ENCODE measurements at regions not wholly inside any gene's neighbourhood (a gene's known extent, or its start where the extent isn't known, plus 50 kb on each side); places are given as distances from the start of the nearest gene placed in this dataset.

GRCh38 chr4:165600959-165601683 is 222.3 kb downstream of the CPE start:
- peaks cover 0 to 2% (median 0%) of the 10 kb centered on the region in 3 donors for H3K9me3 Mint-ChIP-seq
- H3K27me3 Mint-ChIP-seq, result no peaks in the 10 kb centered on the region
- no peak overlapping the region for H3K27ac Mint-ChIP-seq
- H3K4me1 Mint-ChIP-seq, result no peaks in the 10 kb centered on the region
- no peaks in the 10 kb centered on the region for H3K36me3 Mint-ChIP-seq
- H3K4me3 Mint-ChIP-seq, result no peak overlapping the region

DNA sequence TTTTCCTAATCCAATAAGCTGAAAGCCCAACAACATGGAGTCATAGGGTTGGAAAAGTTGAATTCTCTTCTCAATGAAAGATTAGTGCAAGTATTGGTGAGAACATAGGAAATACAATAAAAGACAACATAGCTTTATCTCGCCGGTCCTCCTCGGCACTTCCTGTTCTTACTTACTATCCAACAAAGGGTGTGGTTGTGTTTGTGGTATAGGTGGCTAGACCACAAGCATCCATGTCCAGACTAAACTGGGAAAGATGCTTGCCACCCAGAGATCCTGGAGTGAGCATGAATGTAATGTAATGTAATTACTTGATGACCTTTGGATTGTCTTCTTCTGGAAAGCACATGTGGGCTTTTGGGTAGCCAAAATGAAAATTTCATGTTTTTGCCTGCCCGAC is 223.8 kb downstream of the CPE start:
- no peaks in the 10 kb centered on the region for H3K4me1 Mint-ChIP-seq
- no peaks in the 10 kb centered on the region for H3K36me3 Mint-ChIP-seq
- H3K4me3 Mint-ChIP-seq, result no peak overlapping the region

GRCh38 chr4:165604181-165604580 is 225.4 kb downstream of the CPE start:
- Mint-ChIP-seq H3K9me3 (peaks cover 0 to 5% (median 2%) of the 10 kb centered on the region in 3 donors), H3K4me3 (no peak overlapping the region), H3K27ac (no peak overlapping the region), H3K27me3 (no peaks in the 10 kb centered on the region), H3K4me1 (no peaks in the 10 kb centered on the region), H3K36me3 (no peaks in the 10 kb centered on the region)

More for the DNA sequence above, 223.8 kb downstream of the CPE start:
- H3K27me3 Mint-ChIP-seq, result no peaks in the 10 kb centered on the region
- peaks cover 0 to 5% (median 2%) of the 10 kb centered on the region in 3 donors for H3K9me3 Mint-ChIP-seq
- H3K27ac Mint-ChIP-seq, result no peak overlapping the region

DNA sequence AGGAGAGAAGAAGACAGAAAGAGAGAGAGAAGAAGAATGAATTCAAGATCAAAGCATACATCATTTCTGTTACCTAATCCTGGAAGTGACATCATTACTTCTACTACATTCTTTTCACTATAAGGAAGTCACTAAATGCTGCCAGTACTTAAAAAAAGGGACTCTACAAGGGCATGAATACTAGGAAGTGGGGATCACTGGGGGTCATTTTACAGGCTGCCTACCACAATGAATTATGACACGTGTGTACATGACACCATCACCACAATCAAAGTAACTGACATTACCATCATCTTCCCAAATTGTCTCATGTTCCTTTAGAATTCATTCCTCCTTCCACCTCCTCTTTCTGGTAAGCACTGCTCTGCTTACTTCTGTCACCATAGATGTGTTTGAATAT is 227.0 kb downstream of the CPE start:
- Mint-ChIP-seq H3K27ac (no peak overlapping the region), H3K4me3 (no peak overlapping the region), H3K4me1 (no peaks in the 10 kb centered on the region), H3K36me3 (no peaks in the 10 kb centered on the region), H3K27me3 (no peaks in the 10 kb centered on the region), H3K9me3 (peaks cover 0 to 5% (median 2%) of the 10 kb centered on the region in 3 donors)

- peaks cover 2 to 9% (median 3%) of the 10 kb centered on the region in 3 donors for H3K9me3 Mint-ChIP-seq
- no peak overlapping the region for H3K4me3 Mint-ChIP-seq
- H3K4me1 Mint-ChIP-seq, result no peaks in the 10 kb centered on the region
- no peak overlapping the region for H3K27ac Mint-ChIP-seq
- H3K36me3 Mint-ChIP-seq, result no peaks in the 10 kb centered on the region
- no peaks in the 10 kb centered on the region for H3K27me3 Mint-ChIP-seq
These were observed 227.8 kb downstream of the CPE start for GRCh38 chr4:165606465-165607205.

DNA sequence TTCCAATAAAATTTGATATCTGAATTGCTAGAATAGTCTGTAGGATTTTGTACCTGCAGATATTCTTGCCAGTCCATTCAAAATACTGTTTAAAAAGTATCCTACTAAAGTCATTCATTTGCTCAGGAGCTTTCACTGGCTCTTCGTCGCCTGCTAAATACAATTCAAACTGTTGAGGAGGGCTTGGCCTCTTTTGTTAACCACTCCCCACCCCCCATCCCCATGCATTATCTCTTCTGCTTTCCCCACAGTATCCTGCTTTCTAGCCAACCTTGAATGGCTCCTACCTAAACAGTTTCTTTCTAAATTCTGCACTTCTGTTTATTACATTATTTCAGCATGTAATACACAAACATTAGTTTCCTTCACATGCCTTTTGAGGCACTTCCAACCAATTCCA is 230.8 kb downstream of the CPE start:
- Mint-ChIP-seq H3K36me3 (no peaks in the 10 kb centered on the region), H3K4me1 (no peaks in the 10 kb centered on the region), H3K4me3 (no peak overlapping the region), H3K27ac (no peak overlapping the region), H3K27me3 (no peaks in the 10 kb centered on the region), H3K9me3 (peaks cover 2 to 9% (median 3%) of the 10 kb centered on the region in 3 donors)

DNA sequence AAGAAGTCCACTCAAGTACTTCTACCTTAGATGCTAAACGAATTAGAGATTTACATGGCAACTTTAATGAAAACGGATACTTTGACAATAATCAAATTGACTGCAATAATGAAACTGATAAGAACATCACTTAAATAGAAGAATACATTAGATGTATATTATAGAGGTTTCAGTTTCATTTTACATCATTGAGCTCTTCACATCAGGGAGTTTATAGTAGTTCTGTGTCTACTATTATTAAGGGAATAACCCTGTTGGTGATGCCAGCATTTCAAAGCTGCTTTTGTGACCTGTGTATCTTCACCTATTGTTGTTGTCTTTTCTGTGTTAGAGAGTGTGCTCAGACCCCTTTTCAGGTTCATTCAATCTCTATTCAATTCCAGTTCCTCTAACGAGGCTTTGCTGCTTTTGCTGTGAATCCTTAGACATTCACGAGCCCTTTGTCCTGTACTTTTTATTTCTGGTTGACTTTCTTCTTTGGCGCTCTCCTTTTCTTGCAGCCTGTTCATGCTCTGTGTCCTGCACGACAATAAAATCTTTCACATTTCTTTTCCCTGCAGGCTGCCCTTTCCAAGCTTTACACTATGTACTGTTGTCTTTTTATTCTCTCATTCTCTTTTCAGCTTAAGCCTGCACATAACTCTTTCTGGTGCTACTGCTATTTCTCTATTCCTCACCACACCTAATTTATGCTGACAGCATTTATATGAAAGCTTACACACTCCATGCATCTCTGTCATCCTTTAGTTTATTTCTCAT is 232.1 kb downstream of the CPE start:
- no peak overlapping the region for H3K27ac Mint-ChIP-seq
- H3K27me3 Mint-ChIP-seq, result no peaks in the 10 kb centered on the region
- peaks cover 0 to 9% (median 3%) of the 10 kb centered on the region in 3 donors for H3K9me3 Mint-ChIP-seq
- H3K4me3 Mint-ChIP-seq, result no peak overlapping the region
- H3K36me3 Mint-ChIP-seq, result no peaks in the 10 kb centered on the region
- H3K4me1 Mint-ChIP-seq, result no peaks in the 10 kb centered on the region

DNA sequence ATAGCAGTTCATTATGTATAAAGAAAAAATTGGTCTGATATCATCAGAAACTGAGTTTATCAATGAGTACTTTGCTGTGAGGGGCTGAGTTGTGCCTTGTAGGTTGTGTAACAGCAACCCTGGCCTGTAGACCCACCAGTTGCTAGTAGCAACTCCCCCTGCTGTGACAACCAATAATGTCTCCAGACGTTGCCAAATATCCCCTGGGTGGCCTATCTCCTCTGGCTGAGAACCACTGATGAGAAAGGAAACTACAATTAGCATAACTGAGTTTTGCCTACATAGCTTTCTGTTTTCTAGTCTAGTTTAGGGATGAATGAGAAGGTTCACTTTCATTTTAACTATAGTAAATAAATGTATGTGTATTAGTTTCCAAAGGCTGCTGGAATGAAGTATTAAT is 234.1 kb downstream of the CPE start:
- Mint-ChIP-seq H3K9me3 (peaks cover under 1 to 4% (median 3%) of the 10 kb centered on the region in 3 donors), H3K36me3 (no peaks in the 10 kb centered on the region), H3K4me3 (no peak overlapping the region)

DNA sequence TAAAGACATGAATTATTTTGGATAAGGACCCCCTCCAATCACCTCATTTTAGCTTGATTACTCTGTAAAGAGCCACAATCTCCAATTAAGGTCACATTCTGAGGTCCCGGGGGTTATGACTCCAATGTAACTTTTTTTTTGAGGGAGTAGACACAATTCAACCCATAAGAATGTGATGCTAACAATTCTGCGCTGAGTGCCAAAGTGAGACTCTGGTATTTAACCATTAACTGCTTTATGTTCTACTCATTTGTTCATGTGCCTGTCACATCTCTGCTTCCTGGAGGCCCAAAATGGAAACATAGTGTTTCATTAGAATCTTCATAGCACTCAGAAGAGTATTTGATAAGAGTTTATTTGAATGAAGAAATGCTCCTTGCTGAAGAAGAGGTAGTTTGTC is 234.8 kb downstream of the CPE start:
- Mint-ChIP-seq H3K4me3 (no peak overlapping the region), H3K27ac (no peak overlapping the region), H3K9me3 (peaks cover 2 to 7% (median 3%) of the 10 kb centered on the region in 3 donors), H3K4me1 (no peaks in the 10 kb centered on the region), H3K27me3 (no peaks in the 10 kb centered on the region), H3K36me3 (no peaks in the 10 kb centered on the region)

More for the DNA sequence above, 234.1 kb downstream of the CPE start:
- Mint-ChIP-seq H3K4me1 (no peaks in the 10 kb centered on the region), H3K27ac (no peak overlapping the region), H3K27me3 (no peaks in the 10 kb centered on the region)

- H3K9me3 Mint-ChIP-seq, result peaks cover 0 to 10% (median 8%) of the 10 kb centered on the region in 3 donors
- H3K27ac Mint-ChIP-seq, result no peak overlapping the region
- no peaks in the 10 kb centered on the region for H3K36me3 Mint-ChIP-seq
- no peaks in the 10 kb centered on the region for H3K27me3 Mint-ChIP-seq
- H3K4me3 Mint-ChIP-seq, result no peak overlapping the region
- no peaks in the 10 kb centered on the region for H3K4me1 Mint-ChIP-seq
These were observed 242.1 kb downstream of the CPE start for GRCh38 chr4:165620913-165621312.

GRCh38 chr4:165621983-165622382 is 243.2 kb downstream of the CPE start:
- no peak overlapping the region for H3K27ac Mint-ChIP-seq
- no peaks in the 10 kb centered on the region for H3K27me3 Mint-ChIP-seq
- H3K4me1 Mint-ChIP-seq, result no peaks in the 10 kb centered on the region
- H3K4me3 Mint-ChIP-seq, result no peak overlapping the region
- peaks cover 0 to 10% (median 8%) of the 10 kb centered on the region in 3 donors for H3K9me3 Mint-ChIP-seq
- no peaks in the 10 kb centered on the region for H3K36me3 Mint-ChIP-seq

DNA sequence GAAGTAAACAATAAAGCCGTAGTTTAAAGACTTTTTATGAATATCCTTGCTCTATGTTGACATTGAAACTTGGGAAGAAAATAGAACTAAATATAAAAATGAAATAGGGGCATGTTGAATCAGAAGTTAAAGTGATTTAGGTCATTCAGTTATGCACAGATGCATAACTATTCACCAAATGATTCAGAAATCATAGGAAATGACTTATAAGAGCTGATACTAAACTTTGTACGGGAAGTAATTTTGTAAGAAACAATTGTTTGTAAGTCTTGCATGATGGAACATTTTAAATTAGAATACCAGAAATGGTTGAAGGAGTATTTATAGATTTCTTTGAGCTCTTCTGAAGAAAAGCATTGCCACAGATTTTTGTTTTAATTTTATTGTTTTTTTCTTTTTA is 246.5 kb downstream of the CPE start:
- H3K4me3 Mint-ChIP-seq, result no peak overlapping the region
- no peak overlapping the region for H3K27ac Mint-ChIP-seq
- no peaks in the 10 kb centered on the region for H3K4me1 Mint-ChIP-seq
- H3K9me3 Mint-ChIP-seq, result peaks cover 0 to 6% (median 3%) of the 10 kb centered on the region in 3 donors
- H3K36me3 Mint-ChIP-seq, result no peaks in the 10 kb centered on the region
- no peaks in the 10 kb centered on the region for H3K27me3 Mint-ChIP-seq

- Mint-ChIP-seq H3K4me1 (no peaks in the 10 kb centered on the region), H3K27ac (no peak overlapping the region), H3K27me3 (no peaks in the 10 kb centered on the region), H3K4me3 (peak overlapping the region in 1 of 4 donors; percentile 30), H3K9me3 (peaks cover 0 to 3% (median 0%) of the 10 kb centered on the region in 3 donors), H3K36me3 (no peaks in the 10 kb centered on the region)
These were observed 246.7 kb upstream of the TLL1 start for GRCh38 chr4:165626316-165626715.

DNA sequence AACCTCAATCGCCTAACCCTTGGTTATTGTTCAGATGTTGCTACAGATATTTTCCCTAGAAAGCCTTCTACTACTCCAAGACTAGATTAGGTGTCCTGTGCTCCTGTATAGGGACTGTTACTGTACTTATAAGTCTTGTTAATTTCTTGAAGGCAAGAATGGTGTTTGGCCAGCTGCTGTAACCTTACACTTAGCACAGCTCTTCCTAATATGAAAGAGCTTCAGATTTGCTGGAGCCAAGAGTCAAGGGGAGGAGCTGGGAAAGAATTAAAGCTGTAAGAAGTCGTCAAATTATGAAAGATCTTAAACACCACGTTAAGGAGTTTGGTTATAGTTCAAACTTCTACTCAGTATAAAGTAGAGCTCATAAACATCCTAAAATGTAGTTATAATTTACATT is 245.9 kb upstream of the TLL1 start:
- H3K9me3 Mint-ChIP-seq, result no peaks in the 10 kb centered on the region
- H3K36me3 Mint-ChIP-seq, result no peaks in the 10 kb centered on the region
- no peaks in the 10 kb centered on the region for H3K27me3 Mint-ChIP-seq
- H3K27ac Mint-ChIP-seq, result peak overlapping the region in 1 of 3 donors; percentile 64
- no peaks in the 10 kb centered on the region for H3K4me1 Mint-ChIP-seq
- H3K4me3 Mint-ChIP-seq, result no peak overlapping the region

DNA sequence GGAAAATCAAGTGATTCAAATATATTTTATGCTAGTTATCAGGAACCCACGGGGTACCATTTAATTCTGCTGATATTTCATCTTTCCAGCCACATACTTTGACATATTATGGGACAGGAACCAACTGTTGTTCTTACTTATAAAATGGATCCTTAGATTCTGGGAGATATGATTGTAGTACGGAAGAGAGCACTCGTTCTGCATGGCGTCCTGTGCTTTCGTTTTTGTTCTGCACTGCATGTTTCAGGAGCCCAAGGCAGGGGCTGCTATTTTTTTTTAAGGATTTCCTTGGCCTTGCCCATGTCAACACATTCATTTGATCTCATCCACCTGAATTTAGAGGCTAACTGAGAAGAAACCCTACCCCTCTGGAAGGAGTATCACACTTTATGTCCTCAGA is 245.5 kb upstream of the TLL1 start:
- Mint-ChIP-seq H3K27ac (peak overlapping the region in 1 of 3 donors; percentile 64), H3K4me3 (no peak overlapping the region), H3K4me1 (no peaks in the 10 kb centered on the region), H3K9me3 (no peaks in the 10 kb centered on the region), H3K27me3 (no peaks in the 10 kb centered on the region), H3K36me3 (no peaks in the 10 kb centered on the region)

Data from IgD-negative memory B cell (primary cell).